ENCODE measurements at regions not wholly inside any gene's neighbourhood (a gene's known extent, or its start where the extent isn't known, plus 50 kb on each side); places are given as distances from the start of the nearest gene placed in this dataset.

GRCh38 chr7:51665045-51665780, 348.6 kb upstream of the COBL start:
- H3K4me3 Mint-ChIP-seq (ENCODE audit: unreplicated experiment): no peak overlapping the region
- ChIA-PET CTCF (interaction anchor here (1.9 kb wide), 1 partner anchor 235 kb away, joined by 9 read pairs; no protein-coding TSS in a partner anchor), POLR2A (no interaction called here)
- H3K27me3 Mint-ChIP-seq (ENCODE audit: insufficient read depth, unreplicated experiment): no peaks in the 10 kb centered on the region
- BruUV-seq (replicated peaks): no TSS peak
- H3K4me1 Mint-ChIP-seq (ENCODE audit: low read depth, unreplicated experiment): peaks cover 8% of the 10 kb centered on the region
- H3K4me3 ChIP-seq (ENCODE audit: low read depth, low read length): no peak overlapping the region
- H3K36me3 Mint-ChIP-seq (ENCODE audit: insufficient read depth, unreplicated experiment): no peaks in the 10 kb centered on the region
- no peak for DNase-seq
- no peak overlapping the region for H3K27ac Mint-ChIP-seq (ENCODE audit: unreplicated experiment)
- no peaks in the 10 kb centered on the region for H3K9me3 ChIP-seq
- TF ChIP-seq, protein P1, sequence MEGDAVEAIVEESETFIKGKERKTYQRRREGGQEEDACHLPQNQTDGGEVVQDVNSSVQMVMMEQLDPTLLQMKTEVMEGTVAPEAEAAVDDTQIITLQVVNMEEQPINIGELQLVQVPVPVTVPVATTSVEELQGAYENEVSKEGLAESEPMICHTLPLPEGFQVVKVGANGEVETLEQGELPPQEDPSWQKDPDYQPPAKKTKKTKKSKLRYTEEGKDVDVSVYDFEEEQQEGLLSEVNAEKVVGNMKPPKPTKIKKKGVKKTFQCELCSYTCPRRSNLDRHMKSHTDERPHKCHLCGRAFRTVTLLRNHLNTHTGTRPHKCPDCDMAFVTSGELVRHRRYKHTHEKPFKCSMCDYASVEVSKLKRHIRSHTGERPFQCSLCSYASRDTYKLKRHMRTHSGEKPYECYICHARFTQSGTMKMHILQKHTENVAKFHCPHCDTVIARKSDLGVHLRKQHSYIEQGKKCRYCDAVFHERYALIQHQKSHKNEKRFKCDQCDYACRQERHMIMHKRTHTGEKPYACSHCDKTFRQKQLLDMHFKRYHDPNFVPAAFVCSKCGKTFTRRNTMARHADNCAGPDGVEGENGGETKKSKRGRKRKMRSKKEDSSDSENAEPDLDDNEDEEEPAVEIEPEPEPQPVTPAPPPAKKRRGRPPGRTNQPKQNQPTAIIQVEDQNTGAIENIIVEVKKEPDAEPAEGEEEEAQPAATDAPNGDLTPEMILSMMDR (IDR thresholded peaks at IDR 0.05; ENCODE audit: insufficient read depth in 1 of 2, low read depth in 1 of 2, low read length in 1 of 2, severe bottlenecking in 1 of 2, unreplicated experiment in 1 of 2): no peak
- no peaks in the 10 kb centered on the region for H3K9me3 Mint-ChIP-seq (ENCODE audit: unreplicated experiment)
- intact Hi-C loops (cut with micrococcal nuclease; ENCODE audit: unreplicated experiment): no loop called here
- H3K4me1 ChIP-seq: peaks cover 16% of the 10 kb centered on the region
- H3K36me3 ChIP-seq (ENCODE audit: control insufficient read depth, insufficient read depth, low read length): no peaks in the 10 kb centered on the region
- H3K27me3 ChIP-seq (replicated peaks; ENCODE audit: control insufficient read depth, insufficient read depth, low read length): no peaks in the 10 kb centered on the region

DNA sequence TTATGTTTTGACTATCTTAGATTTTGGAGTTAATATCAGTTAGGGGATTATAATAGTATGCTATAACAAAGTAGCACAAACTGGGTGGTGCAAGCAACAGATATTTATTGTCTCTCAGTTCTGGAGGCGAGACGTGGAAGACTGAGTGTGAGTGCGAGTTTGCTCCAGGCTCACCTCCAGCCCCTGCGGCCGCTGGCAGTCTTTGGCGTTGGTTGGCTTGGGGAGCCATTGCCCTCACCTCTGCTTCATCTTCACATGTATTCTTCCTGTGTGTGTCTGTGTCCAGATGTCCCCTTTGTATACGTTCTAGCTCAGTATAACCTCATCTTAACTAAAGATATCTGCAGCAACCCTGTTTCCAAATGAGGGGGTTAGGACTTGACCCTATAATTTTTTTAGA, 343.9 kb upstream of the COBL start:
- no TSS peak for BruUV-seq (replicated peaks)
- H3K4me3 ChIP-seq (ENCODE audit: low read depth, low read length): no peak overlapping the region
- ChIA-PET POLR2A (no interaction called here), CTCF (no interaction called here)
- no peaks in the 10 kb centered on the region; the same call in 1 of the 2 replicates for H3K27me3 ChIP-seq (replicated peaks; ENCODE audit: control insufficient read depth, insufficient read depth, low read length)
- no peaks in the 10 kb centered on the region for H3K4me1 ChIP-seq
- TF ChIP-seq, protein P1 (IDR thresholded peaks at IDR 0.05; ENCODE audit: insufficient read depth in 1 of 2, low read depth in 1 of 2, low read length in 1 of 2, severe bottlenecking in 1 of 2, unreplicated experiment in 1 of 2): no peak
- Mint-ChIP-seq H3K4me1 (ENCODE audit: low read depth, unreplicated experiment) (no peaks in the 10 kb centered on the region), H3K36me3 (ENCODE audit: insufficient read depth, unreplicated experiment) (no peaks in the 10 kb centered on the region), H3K4me3 (ENCODE audit: unreplicated experiment) (no peak overlapping the region), H3K27ac (ENCODE audit: unreplicated experiment) (no peak overlapping the region), H3K9me3 (ENCODE audit: unreplicated experiment) (no peaks in the 10 kb centered on the region), H3K27me3 (ENCODE audit: insufficient read depth, unreplicated experiment) (no peaks in the 10 kb centered on the region)
- H3K9me3 ChIP-seq: no peaks in the 10 kb centered on the region
- intact Hi-C loops (cut with micrococcal nuclease; ENCODE audit: unreplicated experiment): no loop called here
- no peak for DNase-seq
- H3K36me3 ChIP-seq (ENCODE audit: control insufficient read depth, insufficient read depth, low read length): no peaks in the 10 kb centered on the region

DNA sequence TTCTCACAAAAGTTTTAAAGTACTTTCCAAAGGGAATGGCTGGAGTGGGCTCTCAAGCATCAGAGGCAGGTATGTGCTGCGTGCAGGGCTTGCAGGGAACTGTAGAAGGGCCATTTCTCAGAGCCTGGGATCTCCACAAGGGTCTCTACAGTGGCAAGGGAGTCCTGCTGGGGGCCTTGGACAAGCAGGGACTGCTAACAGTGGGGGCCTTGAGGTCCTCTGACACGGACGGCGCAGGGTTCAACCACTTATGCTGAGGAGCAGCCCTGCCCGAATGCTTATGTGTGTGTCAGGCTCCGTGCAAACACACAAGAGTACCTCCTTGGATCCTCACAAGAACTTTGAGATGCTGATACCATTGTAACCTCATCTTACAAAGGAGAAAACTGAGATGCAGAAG, 342.1 kb upstream of the COBL start:
- no peak overlapping the region for H3K27ac Mint-ChIP-seq (ENCODE audit: unreplicated experiment)
- H3K4me1 Mint-ChIP-seq (ENCODE audit: low read depth, unreplicated experiment): no peaks in the 10 kb centered on the region
- TF ChIP-seq, protein P1 (IDR thresholded peaks at IDR 0.05; ENCODE audit: insufficient read depth in 1 of 2, low read depth in 1 of 2, low read length in 1 of 2, severe bottlenecking in 1 of 2, unreplicated experiment in 1 of 2): no peak
- no peaks in the 10 kb centered on the region for H3K9me3 ChIP-seq
- no peak overlapping the region for H3K4me3 Mint-ChIP-seq (ENCODE audit: unreplicated experiment)
- no peaks in the 10 kb centered on the region for H3K4me1 ChIP-seq
- no peaks in the 10 kb centered on the region for H3K9me3 Mint-ChIP-seq (ENCODE audit: unreplicated experiment)
- CTCF ChIA-PET: no interaction called here
- BruUV-seq (replicated peaks): no TSS peak
- H3K27me3 ChIP-seq (replicated peaks; ENCODE audit: control insufficient read depth, insufficient read depth, low read length): no peaks in the 10 kb centered on the region; the same call in 1 of the 2 replicates
- H3K27me3 Mint-ChIP-seq (ENCODE audit: insufficient read depth, unreplicated experiment): no peaks in the 10 kb centered on the region
- intact Hi-C loops (cut with micrococcal nuclease; ENCODE audit: unreplicated experiment): no loop called here
- H3K36me3 Mint-ChIP-seq (ENCODE audit: insufficient read depth, unreplicated experiment): no peaks in the 10 kb centered on the region
- H3K36me3 ChIP-seq (ENCODE audit: control insufficient read depth, insufficient read depth, low read length): no peaks in the 10 kb centered on the region
- POLR2A ChIA-PET: no interaction called here
- DNase-seq: no peak
- H3K4me3 ChIP-seq (ENCODE audit: low read depth, low read length): no peak overlapping the region

Measured in Caco-2 (cell line).